ENCODE measurements at regions not wholly inside any gene's neighbourhood (a gene's known extent, or its start where the extent isn't known, plus 50 kb on each side); places are given as distances from the start of the nearest gene placed in this dataset.

DNA sequence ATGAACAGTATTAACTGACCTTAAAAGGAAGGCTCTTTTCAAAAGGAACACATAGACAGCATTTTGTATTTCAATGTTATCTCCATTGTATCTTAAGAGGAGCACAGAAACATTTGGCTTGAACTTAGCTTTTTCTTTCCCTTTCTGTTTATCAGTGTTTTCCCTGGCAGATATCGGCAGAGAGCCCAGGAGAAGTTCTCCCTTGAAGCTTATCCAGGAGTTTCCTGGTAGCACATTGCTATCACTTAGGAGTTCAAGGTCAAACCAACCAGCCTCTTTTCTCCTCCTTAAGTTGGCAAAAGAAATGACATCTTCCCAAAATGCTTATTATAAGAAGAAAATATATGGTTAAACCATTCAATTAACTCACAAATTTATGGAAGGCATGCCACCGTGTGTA, 344.6 kb upstream of the UBE2E2 start:
- no peak for TF ChIP-seq SSRP1 (CRISPR knock-in tag; IDR thresholded peaks at IDR 0.05)
- TF ChIP-seq NR3C1 (CRISPR knock-in tag; IDR thresholded peaks at IDR 0.05), result no peak
- no peak for TF ChIP-seq PCBP2 (optimal IDR thresholded peaks at IDR 0.05; ENCODE audit: low read depth, low read length, poor library complexity, severe bottlenecking)
- no peak for TF ChIP-seq SYNCRIP (IDR thresholded peaks at IDR 0.05; ENCODE audit: insufficient read depth, low read depth, low read length)
- no peak for TF ChIP-seq ZNF572 (CRISPR knock-in tag; IDR thresholded peaks at IDR 0.05)
- TF ChIP-seq ZIK1 (CRISPR knock-in tag; IDR thresholded peaks at IDR 0.05; ENCODE audit: borderline replicate concordance, low read depth), result no peak
- no peak for TF ChIP-seq ZNF430 (CRISPR knock-in tag; IDR thresholded peaks at IDR 0.05)
- TF ChIP-seq, protein P1, sequence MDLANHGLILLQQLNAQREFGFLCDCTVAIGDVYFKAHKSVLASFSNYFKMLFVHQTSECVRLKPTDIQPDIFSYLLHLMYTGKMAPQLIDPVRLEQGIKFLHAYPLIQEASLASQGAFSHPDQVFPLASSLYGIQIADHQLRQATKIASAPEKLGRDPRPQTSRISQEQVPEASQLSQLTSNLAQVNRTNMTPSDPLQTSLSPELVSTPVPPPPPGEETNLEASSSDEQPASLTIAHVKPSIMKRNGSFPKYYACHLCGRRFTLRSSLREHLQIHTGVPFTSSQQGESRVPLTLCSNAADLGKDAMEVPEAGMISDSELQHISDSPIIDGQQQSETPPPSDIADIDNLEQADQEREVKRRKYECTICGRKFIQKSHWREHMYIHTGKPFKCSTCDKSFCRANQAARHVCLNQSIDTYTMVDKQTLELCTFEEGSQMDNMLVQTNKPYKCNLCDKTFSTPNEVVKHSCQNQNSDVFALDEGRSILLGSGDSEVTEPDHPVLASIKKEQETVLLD (CRISPR knock-in tag; IDR thresholded peaks at IDR 0.05; ENCODE audit: low read depth), result no peak
- TF ChIP-seq KDM6A (CRISPR knock-in tag; IDR thresholded peaks at IDR 0.05; ENCODE audit: low read depth), result no peak
- no peak for TF ChIP-seq FOXA3 (CRISPR knock-in tag; IDR thresholded peaks at IDR 0.05)
- TF ChIP-seq, protein P2, sequence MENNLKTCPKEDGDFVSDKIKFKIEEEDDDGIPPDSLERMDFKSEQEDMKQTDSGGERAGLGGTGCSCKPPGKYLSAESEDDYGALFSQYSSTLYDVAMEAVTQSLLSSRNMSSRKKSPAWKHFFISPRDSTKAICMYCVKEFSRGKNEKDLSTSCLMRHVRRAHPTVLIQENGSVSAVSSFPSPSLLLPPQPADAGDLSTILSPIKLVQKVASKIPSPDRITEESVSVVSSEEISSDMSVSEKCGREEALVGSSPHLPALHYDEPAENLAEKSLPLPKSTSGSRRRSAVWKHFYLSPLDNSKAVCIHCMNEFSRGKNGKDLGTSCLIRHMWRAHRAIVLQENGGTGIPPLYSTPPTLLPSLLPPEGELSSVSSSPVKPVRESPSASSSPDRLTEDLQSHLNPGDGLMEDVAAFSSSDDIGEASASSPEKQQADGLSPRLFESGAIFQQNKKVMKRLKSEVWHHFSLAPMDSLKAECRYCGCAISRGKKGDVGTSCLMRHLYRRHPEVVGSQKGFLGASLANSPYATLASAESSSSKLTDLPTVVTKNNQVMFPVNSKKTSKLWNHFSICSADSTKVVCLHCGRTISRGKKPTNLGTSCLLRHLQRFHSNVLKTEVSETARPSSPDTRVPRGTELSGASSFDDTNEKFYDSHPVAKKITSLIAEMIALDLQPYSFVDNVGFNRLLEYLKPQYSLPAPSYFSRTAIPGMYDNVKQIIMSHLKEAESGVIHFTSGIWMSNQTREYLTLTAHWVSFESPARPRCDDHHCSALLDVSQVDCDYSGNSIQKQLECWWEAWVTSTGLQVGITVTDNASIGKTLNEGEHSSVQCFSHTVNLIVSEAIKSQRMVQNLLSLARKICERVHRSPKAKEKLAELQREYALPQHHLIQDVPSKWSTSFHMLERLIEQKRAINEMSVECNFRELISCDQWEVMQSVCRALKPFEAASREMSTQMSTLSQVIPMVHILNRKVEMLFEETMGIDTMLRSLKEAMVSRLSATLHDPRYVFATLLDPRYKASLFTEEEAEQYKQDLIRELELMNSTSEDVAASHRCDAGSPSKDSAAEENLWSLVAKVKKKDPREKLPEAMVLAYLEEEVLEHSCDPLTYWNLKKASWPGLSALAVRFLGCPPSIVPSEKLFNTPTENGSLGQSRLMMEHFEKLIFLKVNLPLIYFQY (CRISPR knock-in tag; IDR thresholded peaks at IDR 0.05; ENCODE audit: borderline replicate concordance), result no peak
- TF ChIP-seq RAD21 (CRISPR knock-in tag; IDR thresholded peaks at IDR 0.05), result no peak
- no peak for TF ChIP-seq HNRNPLL (IDR thresholded peaks at IDR 0.05; ENCODE audit: low read depth, low read length, poor library complexity, severe bottlenecking)
- no peak for TF ChIP-seq ZSCAN25 (CRISPR knock-in tag; IDR thresholded peaks at IDR 0.05)
- no peak for TF ChIP-seq ETV6 (CRISPR knock-in tag; conservative IDR thresholded peaks at IDR 0.05)
- TF ChIP-seq ZNF883 (CRISPR knock-in tag; IDR thresholded peaks at IDR 0.05; ENCODE audit: not compliant biosample characterization), result no peak
- no peak for TF ChIP-seq FIP1L1 (IDR thresholded peaks at IDR 0.05; ENCODE audit: borderline replicate concordance, insufficient read depth, low read depth, low read length)
- no peak for TF ChIP-seq SAP130 (CRISPR knock-in tag; IDR thresholded peaks at IDR 0.05; ENCODE audit: low read depth)
- TF ChIP-seq, protein P3, sequence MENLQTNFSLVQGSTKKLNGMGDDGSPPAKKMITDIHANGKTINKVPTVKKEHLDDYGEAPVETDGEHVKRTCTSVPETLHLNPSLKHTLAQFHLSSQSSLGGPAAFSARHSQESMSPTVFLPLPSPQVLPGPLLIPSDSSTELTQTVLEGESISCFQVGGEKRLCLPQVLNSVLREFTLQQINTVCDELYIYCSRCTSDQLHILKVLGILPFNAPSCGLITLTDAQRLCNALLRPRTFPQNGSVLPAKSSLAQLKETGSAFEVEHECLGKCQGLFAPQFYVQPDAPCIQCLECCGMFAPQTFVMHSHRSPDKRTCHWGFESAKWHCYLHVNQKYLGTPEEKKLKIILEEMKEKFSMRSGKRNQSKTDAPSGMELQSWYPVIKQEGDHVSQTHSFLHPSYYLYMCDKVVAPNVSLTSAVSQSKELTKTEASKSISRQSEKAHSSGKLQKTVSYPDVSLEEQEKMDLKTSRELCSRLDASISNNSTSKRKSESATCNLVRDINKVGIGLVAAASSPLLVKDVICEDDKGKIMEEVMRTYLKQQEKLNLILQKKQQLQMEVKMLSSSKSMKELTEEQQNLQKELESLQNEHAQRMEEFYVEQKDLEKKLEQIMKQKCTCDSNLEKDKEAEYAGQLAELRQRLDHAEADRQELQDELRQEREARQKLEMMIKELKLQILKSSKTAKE (CRISPR knock-in tag; IDR thresholded peaks at IDR 0.05; ENCODE audit: borderline replicate concordance), result no peak
- WGBS (ENCODE audit: low lambda C conversion rate), result 4% methylated on average over 2 of the region's 2 CpGs
- Histone ChIP-seq H3K79me2 (ENCODE audit: insufficient read depth, low read length) (no peaks in the 10 kb centered on the region), H3K9me3 (ENCODE audit: low read length) (0 out of 2 replicates have a peak, but pooled peaks cover 4% of the 10 kb centered on the region), H3K36me3 (replicated peaks in 1 of 2; ENCODE audit: control insufficient read depth in 1 of 2, insufficient read depth in 2 of 2, low read length in 2 of 2) (no peaks in the 10 kb centered on the region), H3K4me3 (replicated peaks in 1 of 3; ENCODE audit: insufficient read depth in 1 of 3, low read depth in 2 of 3, low read length in 3 of 3) (no peak overlapping the region), H3K27ac (ENCODE audit: extremely low read length, insufficient read depth, low read length) (no peak overlapping the region), H2AFZ (ENCODE audit: low read length) (no peak overlapping the region), H3K4me2 (ENCODE audit: low read depth, low read length) (no peak overlapping the region), H3K9ac (ENCODE audit: insufficient read depth, low read depth, low read length) (no peak overlapping the region), H3K4me1 (ENCODE audit: insufficient read depth, low read length) (no peaks in the 10 kb centered on the region), H3K27me3 (ENCODE audit: control insufficient read depth in 1 of 2, insufficient read depth in 2 of 2, low read length in 2 of 2) (no peaks in the 10 kb centered on the region), H4K20me1 (ENCODE audit: insufficient read depth, low read length) (no peaks in the 10 kb centered on the region)
- intact Hi-C loops (cut with micrococcal nuclease; ENCODE audit: unreplicated experiment) (no loop called here), in situ Hi-C loops (cut with HindIII; ENCODE audit: extremely low pct_ligation_motif_present, low pct_unique_long_range_greater_than_20kb) (no loop called here)
- CTCF ChIA-PET (ENCODE audit: low intra/inter-chr PET ratio, low total read pairs), result no interaction called here
- DNase-seq (ENCODE audit: low spot score) (no peak), FAIRE-seq (no peak), ATAC-seq (no peak)
- POLR2A ChIA-PET, result no interaction called here
- no TSS peak for BruUV-seq (replicated peaks)

Measured in HepG2 (cell line).